ENCODE measurements at regions not wholly inside any gene's neighbourhood (a gene's known extent, or its start where the extent isn't known, plus 50 kb on each side); places are given as distances from the start of the nearest gene placed in this dataset.

DNA sequence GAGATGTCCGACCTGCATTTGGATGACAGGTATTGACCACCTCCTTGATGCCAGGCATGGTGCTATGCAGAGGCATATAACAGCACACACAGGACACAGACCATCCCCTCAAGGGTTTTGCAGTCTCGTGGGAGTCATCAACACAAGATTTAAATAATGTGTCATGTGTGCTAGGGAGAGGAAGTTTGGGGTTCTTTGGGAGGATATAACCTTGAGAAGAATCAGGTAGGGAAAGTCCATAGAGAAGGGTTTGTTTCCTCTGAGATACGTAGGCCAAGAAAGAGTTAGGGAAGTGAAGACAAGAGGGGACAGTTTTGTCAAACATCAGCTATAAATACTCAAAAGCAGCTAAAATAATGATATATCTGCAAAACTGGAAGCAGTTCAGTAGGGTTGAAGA lies 215.9 kb upstream of the RBFOX1 start:
- no peak for DNase-seq (ENCODE audit: low spot score)
- in situ Hi-C loops (cut with MboI; ENCODE audit: low sequenced_read_pairs, unreplicated experiment), result no loop called here

DNA sequence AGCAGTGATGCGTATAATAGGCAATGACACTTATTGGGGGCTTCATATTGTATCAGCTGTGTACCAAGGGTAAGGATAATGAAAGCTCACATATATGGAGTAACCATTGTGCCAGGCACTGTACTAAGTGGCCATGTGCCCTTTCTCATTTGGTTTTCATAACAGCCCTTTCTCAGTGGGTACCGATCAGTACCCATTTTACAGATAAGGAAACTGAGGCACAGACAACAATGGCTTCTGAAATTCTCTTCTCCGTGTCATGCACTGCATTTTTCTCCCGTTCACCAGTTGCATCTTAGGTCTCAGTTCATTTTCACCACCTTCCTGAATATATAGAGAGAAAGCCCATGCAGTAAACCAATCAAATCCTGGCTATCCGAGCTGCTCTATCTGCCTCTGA lies 216.7 kb upstream of the RBFOX1 start:
- no peak for DNase-seq (ENCODE audit: low spot score)
- in situ Hi-C loops (cut with MboI; ENCODE audit: low sequenced_read_pairs, unreplicated experiment), result no loop called here
- TF ChIP-seq, protein P1, sequence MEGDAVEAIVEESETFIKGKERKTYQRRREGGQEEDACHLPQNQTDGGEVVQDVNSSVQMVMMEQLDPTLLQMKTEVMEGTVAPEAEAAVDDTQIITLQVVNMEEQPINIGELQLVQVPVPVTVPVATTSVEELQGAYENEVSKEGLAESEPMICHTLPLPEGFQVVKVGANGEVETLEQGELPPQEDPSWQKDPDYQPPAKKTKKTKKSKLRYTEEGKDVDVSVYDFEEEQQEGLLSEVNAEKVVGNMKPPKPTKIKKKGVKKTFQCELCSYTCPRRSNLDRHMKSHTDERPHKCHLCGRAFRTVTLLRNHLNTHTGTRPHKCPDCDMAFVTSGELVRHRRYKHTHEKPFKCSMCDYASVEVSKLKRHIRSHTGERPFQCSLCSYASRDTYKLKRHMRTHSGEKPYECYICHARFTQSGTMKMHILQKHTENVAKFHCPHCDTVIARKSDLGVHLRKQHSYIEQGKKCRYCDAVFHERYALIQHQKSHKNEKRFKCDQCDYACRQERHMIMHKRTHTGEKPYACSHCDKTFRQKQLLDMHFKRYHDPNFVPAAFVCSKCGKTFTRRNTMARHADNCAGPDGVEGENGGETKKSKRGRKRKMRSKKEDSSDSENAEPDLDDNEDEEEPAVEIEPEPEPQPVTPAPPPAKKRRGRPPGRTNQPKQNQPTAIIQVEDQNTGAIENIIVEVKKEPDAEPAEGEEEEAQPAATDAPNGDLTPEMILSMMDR (IDR thresholded peaks at IDR 0.05; ENCODE audit: borderline replicate concordance, control extremely low read depth, extremely low read depth, insufficient read depth, missing control alignments), result no peak

More for the DNA sequence above, 215.9 kb upstream of the RBFOX1 start:
- TF ChIP-seq, protein P1 (IDR thresholded peaks at IDR 0.05; ENCODE audit: borderline replicate concordance, control extremely low read depth, extremely low read depth, insufficient read depth, missing control alignments), result no peak

DNA sequence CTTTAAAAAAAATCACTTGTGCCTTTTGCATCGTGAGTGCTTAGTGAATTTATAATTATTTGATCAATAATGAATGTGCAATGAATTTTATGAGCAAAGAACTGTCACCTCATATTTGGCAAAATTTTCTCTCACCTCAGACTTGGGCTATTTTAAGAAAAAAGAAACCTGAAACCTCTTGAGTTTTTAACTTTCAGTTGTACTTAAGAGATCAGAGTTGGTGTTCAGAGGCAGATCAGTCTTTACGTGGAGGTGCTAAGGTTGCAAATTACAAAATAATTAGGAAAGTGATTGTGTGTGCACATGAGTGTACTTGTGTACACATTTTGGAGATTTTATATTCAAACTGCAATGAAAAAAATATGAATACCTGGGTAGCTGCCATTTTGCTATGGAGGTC lies 218.7 kb upstream of the RBFOX1 start:
- TF ChIP-seq, protein P1 (IDR thresholded peaks at IDR 0.05; ENCODE audit: borderline replicate concordance, control extremely low read depth, extremely low read depth, insufficient read depth, missing control alignments), result no peak
- no peak for DNase-seq (ENCODE audit: low spot score)
- in situ Hi-C loops (cut with MboI; ENCODE audit: low sequenced_read_pairs, unreplicated experiment), result no loop called here

DNA sequence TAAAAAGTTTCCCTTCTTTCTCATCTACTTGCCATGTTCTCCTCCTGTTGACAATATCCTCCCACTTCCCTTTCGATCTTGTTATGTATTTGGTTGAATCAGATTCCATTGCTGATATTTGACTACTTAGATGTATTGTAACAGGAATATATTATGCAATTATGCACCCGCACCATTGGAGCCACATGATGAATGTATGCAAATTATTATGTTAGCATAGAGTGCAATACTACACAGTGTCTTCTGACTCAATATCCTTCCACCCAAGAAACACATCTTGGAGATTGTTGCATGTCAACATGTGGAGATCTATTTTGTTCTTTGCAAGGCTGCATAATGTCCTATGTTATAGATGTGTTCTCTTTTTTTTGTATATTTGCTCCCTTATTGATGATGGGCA lies 219.2 kb upstream of the RBFOX1 start:
- TF ChIP-seq, protein P1 (IDR thresholded peaks at IDR 0.05; ENCODE audit: borderline replicate concordance, control extremely low read depth, extremely low read depth, insufficient read depth, missing control alignments), result no peak
- no peak for DNase-seq (ENCODE audit: low spot score)
- in situ Hi-C loops (cut with MboI; ENCODE audit: low sequenced_read_pairs, unreplicated experiment), result no loop called here

DNA sequence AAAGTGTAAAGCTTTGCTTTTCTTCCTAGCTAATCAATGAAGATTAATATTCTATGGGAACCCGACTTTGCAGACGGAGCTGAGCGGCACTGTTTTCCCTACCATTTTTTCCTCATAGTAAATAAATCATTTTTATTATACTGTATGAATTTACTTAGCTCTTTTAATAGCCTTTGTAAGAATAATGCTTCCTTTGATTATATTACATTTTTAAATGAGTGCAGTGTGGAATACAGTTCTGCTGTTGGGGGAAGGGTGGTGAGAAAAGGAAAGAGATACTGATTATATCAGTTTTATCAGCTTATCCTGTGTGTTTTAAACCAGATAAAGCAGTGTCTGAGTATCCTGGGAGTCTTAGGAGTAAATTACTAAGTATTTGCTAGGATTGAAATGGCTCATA lies 221.4 kb upstream of the RBFOX1 start:
- no peak for DNase-seq (ENCODE audit: low spot score)
- TF ChIP-seq, protein P1 (IDR thresholded peaks at IDR 0.05; ENCODE audit: borderline replicate concordance, control extremely low read depth, extremely low read depth, insufficient read depth, missing control alignments), result no peak
- in situ Hi-C loops (cut with MboI; ENCODE audit: low sequenced_read_pairs, unreplicated experiment), result no loop called here

DNA sequence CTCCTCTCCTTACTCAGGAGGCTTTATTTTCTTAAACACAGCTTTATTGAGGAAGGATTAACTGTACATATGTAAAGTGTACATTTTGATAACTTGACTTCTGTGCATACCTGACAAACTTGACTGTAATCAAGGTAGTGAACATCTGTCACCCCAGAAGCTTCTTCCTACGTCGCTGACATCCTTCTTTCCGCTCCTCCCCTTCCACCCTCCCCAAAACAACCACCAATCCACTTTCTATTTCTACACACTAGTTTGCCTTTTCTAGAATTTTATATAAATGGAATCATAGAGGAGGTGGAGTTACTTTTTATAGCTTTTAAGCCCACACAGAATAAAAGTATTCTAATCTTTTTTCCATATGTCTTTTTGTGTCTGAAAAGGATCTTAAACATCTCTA lies 225.2 kb upstream of the RBFOX1 start:
- in situ Hi-C loops (cut with MboI; ENCODE audit: low sequenced_read_pairs, unreplicated experiment), result no loop called here
- TF ChIP-seq, protein P1 (IDR thresholded peaks at IDR 0.05; ENCODE audit: borderline replicate concordance, control extremely low read depth, extremely low read depth, insufficient read depth, missing control alignments), result no peak
- no peak for DNase-seq (ENCODE audit: low spot score)

DNA sequence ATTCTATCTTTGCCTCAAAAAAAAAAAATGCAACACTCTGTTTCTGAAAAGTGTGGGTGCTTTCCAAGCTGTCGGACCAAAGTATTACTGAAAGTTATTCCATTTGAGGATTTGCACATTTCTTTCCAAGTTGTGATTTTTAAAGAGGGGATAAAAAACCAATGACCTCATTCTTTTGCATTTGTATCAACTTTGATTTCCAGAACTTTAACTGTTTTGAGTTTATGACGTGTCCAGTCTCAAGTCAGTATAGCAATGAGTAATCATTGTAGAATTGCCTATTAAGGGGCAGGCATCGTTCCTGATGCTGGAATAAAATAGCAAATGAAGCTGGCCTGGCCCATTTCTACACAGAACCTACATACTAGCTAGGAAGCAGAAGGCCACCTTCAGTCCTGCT lies 229.6 kb upstream of the RBFOX1 start:
- in situ Hi-C loops (cut with MboI; ENCODE audit: low sequenced_read_pairs, unreplicated experiment), result no loop called here
- no peak for DNase-seq (ENCODE audit: low spot score)
- TF ChIP-seq, protein P1 (IDR thresholded peaks at IDR 0.05; ENCODE audit: borderline replicate concordance, control extremely low read depth, extremely low read depth, insufficient read depth, missing control alignments), result no peak

Data from GM13976 (cell line).